COLO668 (cell line): ENCODE measurements at regions not wholly inside any gene's neighbourhood (a gene's known extent, or its start where the extent isn't known, plus 50 kb on each side); places are given as distances from the start of the nearest gene placed in this dataset.
"Not testable (repeated sequence)": the region's sequence is repeated elsewhere in the genome, so short reads cannot be mapped to it uniquely, and the experiment has no call there.

ENCODE experiments used
- DNase-seq: peaks from one replicate; lab custom pipeline; 2025; ENCODE audit not compliant: unreplicated experiment; lab: John Stamatoyannopoulos, UW

DNA sequence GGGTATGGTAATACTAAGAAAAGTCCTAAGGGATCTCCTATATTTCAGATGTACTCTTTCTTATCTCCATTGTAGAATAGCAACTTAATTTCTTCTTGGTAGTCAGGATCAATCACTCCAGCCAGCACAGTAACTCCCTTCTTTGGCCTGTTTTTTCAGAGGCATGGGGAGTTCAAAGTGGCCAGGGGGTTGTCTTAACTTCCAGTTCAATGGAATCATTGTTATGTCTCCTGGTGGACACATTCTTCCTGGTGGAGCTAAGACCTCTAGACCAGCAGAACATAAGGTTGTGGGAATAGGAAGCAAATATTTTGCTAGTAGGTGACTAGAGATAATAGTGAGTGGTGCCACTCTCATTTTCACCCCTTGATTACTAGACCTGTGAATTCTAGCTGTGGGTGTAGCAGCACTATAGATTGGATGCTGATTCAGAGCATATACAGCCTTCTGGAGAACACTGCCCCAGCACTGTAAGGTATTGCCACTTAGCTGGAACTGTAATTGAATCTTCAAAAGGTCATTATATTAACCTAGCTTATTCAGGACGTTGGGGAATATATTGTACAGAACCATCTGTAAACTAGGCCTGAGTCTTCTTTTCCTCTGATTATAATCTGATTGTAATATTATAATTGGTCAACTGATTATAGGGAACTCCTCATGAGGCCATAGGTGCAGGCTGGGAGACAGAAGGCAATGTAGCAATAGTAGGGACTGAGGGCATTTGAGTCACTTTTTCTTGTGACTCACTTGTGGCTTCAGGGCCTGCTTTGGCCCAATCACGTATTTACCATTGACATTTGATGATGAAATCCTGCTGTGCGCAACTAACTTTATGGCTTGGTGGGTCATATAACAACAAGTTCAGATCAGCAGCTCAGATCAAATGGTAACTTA is 60.2 kb upstream of the ATP2B1 start:
- no peak for DNase-seq

GRCh38 chr12:89765959-89766824 is 57.6 kb upstream of the ATP2B1 start:
- no peak for DNase-seq

DNA sequence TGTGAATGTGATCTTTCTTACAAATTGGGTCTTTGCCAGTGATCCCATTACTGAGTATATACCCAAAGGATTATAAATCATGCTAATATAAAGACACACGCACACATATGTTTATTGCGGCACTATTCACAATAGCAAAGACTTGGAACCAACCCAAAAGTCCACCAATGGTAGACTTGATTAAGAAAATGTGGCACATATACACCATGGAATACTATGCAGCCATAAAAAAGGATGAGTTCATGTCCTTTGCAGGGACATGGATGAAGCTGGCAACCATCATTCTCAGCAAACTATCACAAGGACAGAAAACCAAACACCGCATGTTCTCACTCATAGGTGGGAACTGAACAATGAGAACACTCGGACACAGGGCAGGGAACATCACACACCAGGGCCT is 55.5 kb upstream of the ATP2B1 start:
- not testable (repeated sequence) for DNase-seq

DNA sequence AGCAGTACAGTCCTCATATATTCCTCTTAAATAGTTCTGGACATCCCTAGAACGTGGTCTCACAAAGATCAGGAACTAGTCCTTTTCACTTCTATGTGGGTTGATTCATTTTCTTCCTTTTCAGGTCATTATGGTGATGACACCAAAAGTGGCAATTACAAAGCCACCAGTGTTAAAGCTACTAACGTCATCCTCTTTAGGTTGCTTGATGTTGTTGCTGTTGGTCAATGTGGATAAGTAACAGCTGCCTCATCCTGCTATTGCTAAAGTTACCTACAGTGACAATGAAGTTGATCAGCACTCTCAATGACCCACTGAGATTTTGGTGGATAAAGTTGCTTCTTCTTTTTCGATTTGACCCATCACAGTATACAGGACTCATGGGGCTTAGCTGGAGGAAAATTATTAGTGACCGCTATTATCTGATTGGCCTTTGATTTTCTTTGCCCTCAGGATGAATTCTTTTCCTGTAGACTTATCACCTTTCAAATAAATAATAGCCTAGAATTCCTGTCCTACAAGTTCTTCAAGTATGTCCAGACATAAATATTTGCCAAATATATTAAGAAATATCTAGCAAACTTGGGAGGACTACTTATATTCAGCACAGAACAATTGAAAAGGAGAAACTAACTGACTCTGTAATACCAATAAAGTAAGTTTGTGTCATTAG is 54.0 kb upstream of the ATP2B1 start:
- no peak for DNase-seq

- DNase-seq, result no peak
Measured at GRCh38 chr12:89760783-89761182, 52.1 kb upstream of the ATP2B1 start.
